ENCODE measurements at regions not wholly inside any gene's neighbourhood (a gene's known extent, or its start where the extent isn't known, plus 50 kb on each side); places are given as distances from the start of the nearest gene placed in this dataset.
"Not testable (repeated sequence)": the region's sequence is repeated elsewhere in the genome, so short reads cannot be mapped to it uniquely, and the experiment has no call there.

GRCh38 chr12:105898271-105898670 lies 240.5 kb downstream of the NUAK1 start:
- not testable (repeated sequence) for H3K4me3 Mint-ChIP-seq; H3K27ac Mint-ChIP-seq; H3K4me1 Mint-ChIP-seq; H3K9me3 Mint-ChIP-seq; H3K9me3 ChIP-seq (ENCODE audit: control insufficient read depth in 2 of 2, low read length in 2 of 2); H3K4me1 ChIP-seq (ENCODE audit: control insufficient read depth, insufficient read depth, low read length, poor library complexity, severe bottlenecking); DNase-seq; ATAC-seq (ENCODE audit: low read depth in 2 of 2); H3K27ac ChIP-seq (ENCODE audit: insufficient read depth, low read length, poor library complexity, severe bottlenecking); H3K27me3 Mint-ChIP-seq; H3K36me3 Mint-ChIP-seq; H3K4me3 ChIP-seq (ENCODE audit: low read depth, low read length); H3K27me3 ChIP-seq (ENCODE audit: control insufficient read depth, insufficient read depth, low read length); H3K36me3 ChIP-seq (ENCODE audit: control insufficient read depth, insufficient read depth, low read length)

DNA sequence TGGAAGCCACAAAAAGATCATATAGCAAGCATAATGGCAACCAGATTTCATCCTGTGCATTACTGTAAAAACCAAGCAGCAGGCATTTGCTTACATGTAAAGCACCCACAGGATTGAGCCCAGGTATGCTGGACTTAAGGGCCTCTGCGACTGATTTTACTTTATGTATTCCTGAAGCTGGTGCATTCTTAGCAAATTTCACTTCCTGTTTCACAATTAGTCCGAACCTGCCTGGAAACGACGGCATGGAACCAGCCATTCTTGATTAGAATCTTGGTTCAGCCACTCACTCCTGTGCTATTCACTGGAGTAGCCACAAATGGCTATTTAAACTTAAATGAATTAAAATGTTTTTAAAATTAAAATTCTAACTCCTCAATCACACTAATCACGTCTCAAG lies 239.2 kb downstream of the NUAK1 start:
- H3K27ac Mint-ChIP-seq, result no peak overlapping the region
- ATAC-seq (ENCODE audit: low read depth in 2 of 2), result no peak
- no peak overlapping the region for H3K27ac ChIP-seq (ENCODE audit: insufficient read depth, low read length, poor library complexity, severe bottlenecking)
- H3K9me3 Mint-ChIP-seq, result peaks cover 0 to 7% (median 0%) of the 10 kb centered on the region in 7 donors
- no peak overlapping the region for H3K4me3 Mint-ChIP-seq
- no peak overlapping the region for H3K4me3 ChIP-seq (ENCODE audit: low read depth, low read length)
- no peaks in the 10 kb centered on the region for H3K36me3 Mint-ChIP-seq
- H3K27me3 Mint-ChIP-seq, result peaks cover 5% of the 10 kb centered on the region
- no peak for DNase-seq
- no peaks in the 10 kb centered on the region for H3K4me1 ChIP-seq (ENCODE audit: control insufficient read depth, insufficient read depth, low read length, poor library complexity, severe bottlenecking)
- no peaks in the 10 kb centered on the region for H3K27me3 ChIP-seq (ENCODE audit: control insufficient read depth, insufficient read depth, low read length)
- H3K36me3 ChIP-seq (ENCODE audit: control insufficient read depth, insufficient read depth, low read length), result no peaks in the 10 kb centered on the region
- H3K9me3 ChIP-seq (ENCODE audit: control insufficient read depth in 2 of 2, low read length in 2 of 2), result no peaks in the 10 kb centered on the region
- no peaks in the 10 kb centered on the region for H3K4me1 Mint-ChIP-seq

DNA sequence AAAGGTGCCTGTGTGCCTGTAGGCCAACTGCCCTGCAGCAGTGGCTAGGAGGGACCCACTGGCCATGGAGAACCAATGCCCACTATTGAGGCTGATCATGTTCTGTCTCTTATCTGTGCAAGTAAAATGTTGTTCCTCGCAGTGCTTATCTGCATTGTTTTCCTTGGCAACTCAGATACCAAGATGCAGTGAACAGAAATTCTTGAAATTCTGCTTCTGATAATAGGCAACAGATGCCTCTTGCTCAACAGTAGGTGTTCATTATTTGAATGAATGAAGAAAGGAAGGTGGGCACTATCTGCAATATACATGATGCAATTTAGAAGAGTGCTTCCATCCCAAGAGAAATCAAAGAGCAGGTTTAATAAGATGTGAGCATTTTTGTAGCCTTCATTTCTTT lies 232.2 kb downstream of the NUAK1 start:
- Mint-ChIP-seq H3K27ac (no peak overlapping the region), H3K4me1 (no peaks in the 10 kb centered on the region), H3K36me3 (no peaks in the 10 kb centered on the region), H3K27me3 (peaks cover 5% of the 10 kb centered on the region), H3K9me3 (peaks cover 0 to 7% (median 3%) of the 10 kb centered on the region in 7 donors), H3K4me3 (no peak overlapping the region)
- H3K27ac ChIP-seq (ENCODE audit: insufficient read depth, low read length, poor library complexity, severe bottlenecking), result no peak overlapping the region
- H3K4me1 ChIP-seq (ENCODE audit: control insufficient read depth, insufficient read depth, low read length, poor library complexity, severe bottlenecking), result no peaks in the 10 kb centered on the region
- H3K36me3 ChIP-seq (ENCODE audit: control insufficient read depth, insufficient read depth, low read length), result no peaks in the 10 kb centered on the region
- H3K27me3 ChIP-seq (ENCODE audit: control insufficient read depth, insufficient read depth, low read length), result no peaks in the 10 kb centered on the region
- ATAC-seq (ENCODE audit: low read depth in 2 of 2), result no peak
- H3K4me3 ChIP-seq (ENCODE audit: low read depth, low read length), result no peak overlapping the region
- H3K9me3 ChIP-seq (ENCODE audit: control insufficient read depth in 2 of 2, low read length in 2 of 2), result no peaks in the 10 kb centered on the region
- DNase-seq, result no peak

DNA sequence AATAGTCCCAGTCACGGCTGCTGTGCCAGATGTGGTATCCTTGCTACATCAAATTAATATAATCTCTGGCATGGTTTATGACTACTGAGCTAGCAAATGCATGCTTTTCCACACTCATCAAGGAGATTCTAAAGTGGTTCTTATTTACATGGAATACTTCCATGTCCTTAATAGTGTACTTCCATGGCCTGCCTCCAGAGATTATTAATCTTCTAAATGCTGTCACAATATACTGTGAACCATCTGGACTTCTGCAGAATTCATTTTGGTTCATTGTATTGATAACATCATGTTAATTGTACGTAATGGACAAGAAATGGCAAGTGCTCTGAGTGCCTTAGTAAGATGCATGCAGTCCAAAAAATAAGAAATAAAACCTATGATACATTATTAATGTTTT lies 230.8 kb downstream of the NUAK1 start:
- peaks cover 0 to 5% (median 2%) of the 10 kb centered on the region in 7 donors for H3K9me3 Mint-ChIP-seq
- DNase-seq (no peak), ATAC-seq (ENCODE audit: low read depth in 2 of 2) (no peak)
- H3K36me3 Mint-ChIP-seq, result no peaks in the 10 kb centered on the region
- H3K4me1 Mint-ChIP-seq, result no peaks in the 10 kb centered on the region
- Histone ChIP-seq H3K4me3 (ENCODE audit: low read depth, low read length) (no peak overlapping the region), H3K9me3 (ENCODE audit: control insufficient read depth in 2 of 2, low read length in 2 of 2) (no peaks in the 10 kb centered on the region), H3K27me3 (ENCODE audit: control insufficient read depth, insufficient read depth, low read length) (no peaks in the 10 kb centered on the region), H3K4me1 (ENCODE audit: control insufficient read depth, insufficient read depth, low read length, poor library complexity, severe bottlenecking) (no peaks in the 10 kb centered on the region), H3K27ac (ENCODE audit: insufficient read depth, low read length, poor library complexity, severe bottlenecking) (no peak overlapping the region), H3K36me3 (ENCODE audit: control insufficient read depth, insufficient read depth, low read length) (no peaks in the 10 kb centered on the region)
- no peak overlapping the region for H3K4me3 Mint-ChIP-seq
- H3K27me3 Mint-ChIP-seq, result peaks cover 5% of the 10 kb centered on the region
- no peak overlapping the region for H3K27ac Mint-ChIP-seq

DNA sequence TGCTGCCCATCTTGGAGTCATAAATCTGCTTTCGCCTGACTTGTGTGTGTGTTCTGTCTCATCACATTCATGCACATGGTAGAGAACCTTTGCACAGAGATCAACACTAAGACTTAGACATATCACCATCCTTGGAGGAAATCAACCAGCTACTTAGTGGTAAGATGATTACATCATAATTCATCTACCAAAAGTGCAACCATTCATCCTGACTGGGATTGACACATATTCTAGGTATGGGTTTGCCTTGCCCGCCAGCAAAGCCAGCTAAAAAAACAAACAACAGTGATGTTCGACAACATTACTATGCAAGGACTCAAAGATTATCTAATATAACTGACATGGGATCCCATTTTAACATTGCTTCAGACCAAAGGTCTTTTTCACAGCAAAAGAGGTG lies 228.7 kb downstream of the NUAK1 start:
- Mint-ChIP-seq H3K27ac (no peak overlapping the region), H3K4me3 (no peak overlapping the region), H3K4me1 (no peaks in the 10 kb centered on the region), H3K36me3 (no peaks in the 10 kb centered on the region), H3K9me3 (peaks cover 0 to 6% (median 3%) of the 10 kb centered on the region in 7 donors), H3K27me3 (no peaks in the 10 kb centered on the region)
- Histone ChIP-seq H3K9me3 (ENCODE audit: control insufficient read depth in 2 of 2, low read length in 2 of 2) (no peaks in the 10 kb centered on the region), H3K4me1 (ENCODE audit: control insufficient read depth, insufficient read depth, low read length, poor library complexity, severe bottlenecking) (no peaks in the 10 kb centered on the region), H3K27ac (ENCODE audit: insufficient read depth, low read length, poor library complexity, severe bottlenecking) (no peak overlapping the region), H3K4me3 (ENCODE audit: low read depth, low read length) (no peak overlapping the region), H3K27me3 (ENCODE audit: control insufficient read depth, insufficient read depth, low read length) (no peaks in the 10 kb centered on the region), H3K36me3 (ENCODE audit: control insufficient read depth, insufficient read depth, low read length) (no peaks in the 10 kb centered on the region)
- ATAC-seq (ENCODE audit: low read depth in 2 of 2) (no peak), DNase-seq (no peak)

- H3K27me3 Mint-ChIP-seq, result no peaks in the 10 kb centered on the region
- Histone ChIP-seq H3K4me1 (ENCODE audit: control insufficient read depth, insufficient read depth, low read length, poor library complexity, severe bottlenecking) (no peaks in the 10 kb centered on the region), H3K4me3 (ENCODE audit: low read depth, low read length) (no peak overlapping the region), H3K27ac (ENCODE audit: insufficient read depth, low read length, poor library complexity, severe bottlenecking) (no peak overlapping the region), H3K36me3 (ENCODE audit: control insufficient read depth, insufficient read depth, low read length) (no peaks in the 10 kb centered on the region), H3K9me3 (ENCODE audit: control insufficient read depth in 2 of 2, low read length in 2 of 2) (no peaks in the 10 kb centered on the region), H3K27me3 (ENCODE audit: control insufficient read depth, insufficient read depth, low read length) (no peaks in the 10 kb centered on the region)
- no peak for ATAC-seq (ENCODE audit: low read depth in 2 of 2)
- H3K36me3 Mint-ChIP-seq, result no peaks in the 10 kb centered on the region
- H3K4me3 Mint-ChIP-seq, result no peak overlapping the region
- H3K4me1 Mint-ChIP-seq, result no peaks in the 10 kb centered on the region
- no peak overlapping the region for H3K27ac Mint-ChIP-seq
- peaks cover 0 to 7% (median 3%) of the 10 kb centered on the region in 7 donors for H3K9me3 Mint-ChIP-seq
- DNase-seq, result no peak
These were observed 226.8 kb downstream of the NUAK1 start for GRCh38 chr12:105911966-105912365.

GRCh38 chr12:105912882-105913678 lies 225.7 kb downstream of the NUAK1 start:
- no peak overlapping the region for H3K4me3 ChIP-seq (ENCODE audit: low read depth, low read length)
- H3K27me3 ChIP-seq (ENCODE audit: control insufficient read depth, insufficient read depth, low read length), result no peaks in the 10 kb centered on the region
- H3K36me3 ChIP-seq (ENCODE audit: control insufficient read depth, insufficient read depth, low read length), result no peaks in the 10 kb centered on the region
- no peaks in the 10 kb centered on the region for H3K4me1 Mint-ChIP-seq
- ATAC-seq (ENCODE audit: low read depth in 2 of 2) (no peak), DNase-seq (no peak)
- no peaks in the 10 kb centered on the region for H3K9me3 ChIP-seq (ENCODE audit: control insufficient read depth in 2 of 2, low read length in 2 of 2)
- H3K27ac ChIP-seq (ENCODE audit: insufficient read depth, low read length, poor library complexity, severe bottlenecking), result no peak overlapping the region
- no peak overlapping the region for H3K4me3 Mint-ChIP-seq
- no peaks in the 10 kb centered on the region for H3K36me3 Mint-ChIP-seq
- H3K4me1 ChIP-seq (ENCODE audit: control insufficient read depth, insufficient read depth, low read length, poor library complexity, severe bottlenecking), result no peaks in the 10 kb centered on the region
- no peaks in the 10 kb centered on the region for H3K27me3 Mint-ChIP-seq
- H3K9me3 Mint-ChIP-seq, result peaks cover 0 to 7% (median 5%) of the 10 kb centered on the region in 7 donors
- H3K27ac Mint-ChIP-seq, result no peak overlapping the region

All from CD4-positive, CD25-positive, alpha-beta regulatory T cell (primary cell).